B cell (primary cell): ENCODE measurements at regions not wholly inside any gene's neighbourhood (a gene's known extent, or its start where the extent isn't known, plus 50 kb on each side); places are given as distances from the start of the nearest gene placed in this dataset.

ENCODE experiments used
- ATAC-seq: fragments of 200-7000 bp; cut with Tn5 transposase; one replicate; pipeline ENCODE4 v1.10.0; 2021; ENCODE audit warnings: low read depth, mild to moderate bottlenecking, moderate number of reproducible peaks, moderate library complexity
- CTCF ChIA-PET: fragments of 350-600 bp; sonication (Branson Sonifier 250); formaldehyde crosslinking; loops from one replicate; lab custom pipeline; 2021; ENCODE audit warnings: antibody characterized with exemption, inconsistent platforms; lab: Charles Lee
- POLR2A ChIA-PET: fragments of 350-600 bp; sonication (Branson Sonifier 250); formaldehyde crosslinking; loops from one replicate; lab custom pipeline; 2021; ENCODE audit warnings: antibody characterized with exemption; lab: Charles Lee
- DNase-seq: peaks from one replicate; pipeline ENCODE4 v3.0.0; 2013
- H2AFZ ChIP-seq: 2 replicates; pipeline ENCODE4 v1.6.1; 2012; ENCODE audit warnings: mild to moderate bottlenecking, low read depth, low read length; ENCODE audit not compliant: insufficient read depth, poor library complexity, severe bottlenecking
- H3K27ac ChIP-seq, 2 donors: 1 replicate in 1 of 2; 2 replicates in 1 of 2; pipeline ENCODE4 v1.5.1; 2012 to 2013; ENCODE audit warnings: low read length in 2 of 2, mild to moderate bottlenecking in 2 of 2, moderate library complexity in 1 of 2
- H3K27me3 ChIP-seq, 4 experiments: fragments of 200-600 bp in 1 of 4; sonication (generic) in 1 of 4; replicated peaks in 1 of 4; 1 replicate in 2 of 4; 2 replicates in 2 of 4; pipeline versions ENCODE4 v1.6.1 to v1.7.0; 2013 to 2016; ENCODE audit warnings: low read length in 3 of 4, mild to moderate bottlenecking in 2 of 4, mixed read lengths in 1 of 4, moderate library complexity in 1 of 4; ENCODE audit not compliant: insufficient read depth in 4 of 4, control insufficient read depth in 3 of 4; ENCODE audit errors: control extremely low read depth in 1 of 4
- H3K36me3 ChIP-seq, 2 experiments: replicated peaks in 1 of 2; 1 replicate in 1 of 2; 2 replicates in 1 of 2; pipeline versions ENCODE4 v1.6.1 to v1.7.1; 2013; ENCODE audit warnings: low read length in 1 of 2; ENCODE audit not compliant: insufficient read depth in 2 of 2, control insufficient read depth in 1 of 2; ENCODE audit errors: control extremely low read depth in 1 of 2, extremely low read depth in 1 of 2
- H3K4me1 ChIP-seq, 2 donors: fragments of 200-600 bp in 1 of 2; sonication (generic) in 1 of 2; 1 replicate in 1 of 2; 2 replicates in 1 of 2; pipeline versions ENCODE4 v1.5.1 to v1.6.1; 2013 to 2017; ENCODE audit warnings: low read length in 2 of 2; ENCODE audit not compliant: control insufficient read depth in 2 of 2, insufficient read depth in 2 of 2
- H3K4me2 ChIP-seq: replicated peaks from 2 replicates; pipeline ENCODE3; 2012; ENCODE audit warnings: mild to moderate bottlenecking, low read depth, low read length; ENCODE audit not compliant: poor library complexity, severe bottlenecking
- H3K4me3 ChIP-seq, 5 experiments: fragments of 200-600 bp in 1 of 5; sonication (generic) in 1 of 5; 1 replicate in 3 of 5; 2 replicates in 2 of 5; pipeline versions ENCODE4 v1.5.1 to v1.7.0; 2011 to 2016; ENCODE audit warnings: low read length in 4 of 5, mild to moderate bottlenecking in 4 of 5, low read depth in 2 of 5, control low read depth in 1 of 5, moderate library complexity in 1 of 5; ENCODE audit not compliant: insufficient read depth in 1 of 5; ENCODE audit errors: control extremely low read depth in 1 of 5, extremely low read depth in 1 of 5
- H3K79me2 ChIP-seq: fragments of 200-600 bp; sonication (generic); one replicate; pipeline ENCODE4 v1.6.0; 2016; ENCODE audit warnings: low read length; ENCODE audit not compliant: control insufficient read depth, insufficient read depth
- H3K9ac ChIP-seq: fragments of 200-600 bp; sonication (generic); 2 replicates; pipeline ENCODE4 v1.6.1; 2017; ENCODE audit warnings: mild to moderate bottlenecking, low read length, moderate library complexity
- H3K9me3 ChIP-seq, 3 donors: one replicate each; pipeline versions ENCODE4 v1.6.1 to v1.7.1; 2013; ENCODE audit warnings: low read length in 2 of 3; ENCODE audit not compliant: control insufficient read depth in 2 of 3, insufficient read depth in 1 of 3; ENCODE audit errors: control extremely low read depth in 1 of 3
- H4K20me1 ChIP-seq: 2 replicates; pipeline ENCODE4 v1.6.0; 2012; ENCODE audit warnings: mild to moderate bottlenecking, low read length; ENCODE audit not compliant: insufficient read depth, control insufficient read depth, poor library complexity, severe bottlenecking
- H3K27ac Mint-ChIP-seq: one replicate; pipeline ENCODE4 v1.8.0; 2021; ENCODE audit warnings: mixed read lengths
- H3K27me3 Mint-ChIP-seq: one replicate; pipeline ENCODE4 v1.8.0; 2021; ENCODE audit warnings: mixed read lengths
- H3K4me1 Mint-ChIP-seq: one replicate; pipeline ENCODE4 v1.8.0; 2021; ENCODE audit warnings: mixed read lengths
- H3K4me3 Mint-ChIP-seq: one replicate; pipeline ENCODE4 v1.8.0; 2021; ENCODE audit warnings: mixed read lengths
- H3K9me3 Mint-ChIP-seq: one replicate; pipeline ENCODE4 v1.8.0; 2022; ENCODE audit warnings: mixed read lengths; ENCODE audit not compliant: insufficient read depth
- EZH2 ChIP-seq: IDR thresholded peaks from 2 replicates; pipeline ENCODE4 v1.6.1; 2012; ENCODE audit warnings: borderline replicate concordance, low read depth, mild to moderate bottlenecking, moderate library complexity, low read length; ENCODE audit not compliant: insufficient read depth, poor library complexity, severe bottlenecking
- WGBS: methylation state at CpG from one replicate; pipeline ENCODE4 v1.1.5; 2013; ENCODE audit warnings: missing lambda C conversion rate; ENCODE audit not compliant: insufficient coverage; 5-methylcytosine and 5-hydroxymethylcytosine counted together
- intact Hi-C: fragments of 100-400 bp; cut with micrococcal nuclease; formaldehyde crosslinking; loops from one replicate; pipeline ENCODE4 v1.10.0; 2022
- TF ChIP-seq, protein P1 (sequence below): fragments of 200-600 bp; IDR thresholded peaks from one replicate; pipeline ENCODE4 v1.8.0; 2022; ENCODE audit warnings: antibody characterized with exemption, mild to moderate bottlenecking

DNA sequence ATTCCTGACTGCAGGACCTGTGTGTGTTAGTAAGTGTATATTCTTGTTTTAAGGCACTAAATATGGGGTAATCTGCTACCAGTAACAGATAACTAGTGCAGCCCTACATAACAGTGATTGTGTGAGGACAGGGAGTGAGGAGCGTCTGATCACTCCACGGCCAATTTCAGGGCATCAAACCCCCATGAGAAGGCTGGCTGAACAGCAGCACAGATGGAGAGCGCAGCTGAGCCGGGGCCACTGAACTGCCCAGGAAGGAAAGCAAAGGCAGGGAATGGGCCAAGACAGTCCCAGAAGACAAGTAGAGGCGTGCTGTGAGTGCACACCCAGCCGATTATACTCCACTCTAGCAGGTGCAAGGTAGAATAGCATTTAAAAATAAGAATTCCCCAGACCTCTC is 157.1 kb upstream of the CHST15 start:
- CTCF ChIA-PET = interaction anchor here (0.8 to 2.9 kb wide), 3 partner anchors 8 to 254 kb away, joined by 3 to 10 read pairs (median 3); no protein-coding TSS in a partner anchor
- no peaks in the 10 kb centered on the region for H4K20me1 ChIP-seq
- Mint-ChIP-seq H3K4me1 (peaks cover 26% of the 10 kb centered on the region), H3K27ac (no peak overlapping the region), H3K9me3 (no peaks in the 10 kb centered on the region), H3K27me3 (peaks cover 3% of the 10 kb centered on the region), H3K4me3 (no peak overlapping the region)
- no peak overlapping the region for H3K4me3 ChIP-seq
- H3K27me3 ChIP-seq = peaks cover 0 to 7% (median 0%) of the 10 kb centered on the region in 4 experiments
- no peak for ATAC-seq
- no peak for DNase-seq
- WGBS = 77% methylated on average over 4 of the region's 6 CpGs
- POLR2A ChIA-PET = no interaction called here
- H3K4me2 ChIP-seq = no peak overlapping the region
- intact Hi-C loops = no loop called here
- no peak for TF ChIP-seq EZH2
- TF ChIP-seq, protein P1, sequence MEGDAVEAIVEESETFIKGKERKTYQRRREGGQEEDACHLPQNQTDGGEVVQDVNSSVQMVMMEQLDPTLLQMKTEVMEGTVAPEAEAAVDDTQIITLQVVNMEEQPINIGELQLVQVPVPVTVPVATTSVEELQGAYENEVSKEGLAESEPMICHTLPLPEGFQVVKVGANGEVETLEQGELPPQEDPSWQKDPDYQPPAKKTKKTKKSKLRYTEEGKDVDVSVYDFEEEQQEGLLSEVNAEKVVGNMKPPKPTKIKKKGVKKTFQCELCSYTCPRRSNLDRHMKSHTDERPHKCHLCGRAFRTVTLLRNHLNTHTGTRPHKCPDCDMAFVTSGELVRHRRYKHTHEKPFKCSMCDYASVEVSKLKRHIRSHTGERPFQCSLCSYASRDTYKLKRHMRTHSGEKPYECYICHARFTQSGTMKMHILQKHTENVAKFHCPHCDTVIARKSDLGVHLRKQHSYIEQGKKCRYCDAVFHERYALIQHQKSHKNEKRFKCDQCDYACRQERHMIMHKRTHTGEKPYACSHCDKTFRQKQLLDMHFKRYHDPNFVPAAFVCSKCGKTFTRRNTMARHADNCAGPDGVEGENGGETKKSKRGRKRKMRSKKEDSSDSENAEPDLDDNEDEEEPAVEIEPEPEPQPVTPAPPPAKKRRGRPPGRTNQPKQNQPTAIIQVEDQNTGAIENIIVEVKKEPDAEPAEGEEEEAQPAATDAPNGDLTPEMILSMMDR = no peak
- H3K4me1 ChIP-seq = peaks cover 10 to 11% of the 10 kb centered on the region in 2 donors
- no peaks in the 10 kb centered on the region for H3K79me2 ChIP-seq
- H3K9me3 ChIP-seq = peaks cover 0 to 7% (median 0%) of the 10 kb centered on the region in 3 donors
- H2AFZ ChIP-seq = no peak overlapping the region
- H3K36me3 ChIP-seq = no peaks in the 10 kb centered on the region
- no peak overlapping the region for H3K27ac ChIP-seq
- no peak overlapping the region for H3K9ac ChIP-seq

DNA sequence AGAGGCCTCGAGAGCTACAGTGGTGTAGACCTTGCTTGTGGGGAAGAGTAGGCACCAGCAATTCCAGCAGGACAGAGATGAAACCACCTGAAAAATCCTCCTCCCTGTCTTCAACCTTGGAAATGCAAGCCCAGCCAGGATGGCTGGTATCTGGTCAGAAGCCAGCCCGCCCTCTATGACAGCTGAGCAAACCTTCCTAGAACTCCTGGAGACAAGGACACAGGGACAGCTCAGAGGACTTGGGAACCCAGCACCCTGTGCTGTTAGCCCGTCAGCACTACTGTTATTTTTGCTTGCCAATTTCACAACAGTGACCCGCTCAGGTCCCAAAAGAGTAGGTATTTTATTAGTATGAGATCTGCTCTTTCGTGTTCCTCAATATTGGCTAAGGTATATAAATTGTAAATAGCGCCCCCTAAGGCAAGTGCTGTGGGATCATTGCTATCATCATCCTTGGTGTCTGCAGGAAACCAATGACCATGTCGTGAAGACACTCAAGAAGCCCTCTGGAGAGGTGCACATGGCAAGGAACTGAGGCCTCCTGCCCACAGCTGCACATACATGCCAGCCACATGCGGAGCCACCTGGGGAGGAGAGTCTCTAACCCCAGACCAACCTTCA is 156.5 kb upstream of the CHST15 start:
- ChIA-PET POLR2A (no interaction called here), CTCF (interaction anchor here (0.8 to 1.1 kb wide), 2 partner anchors 8 to 12 kb away, joined by 3 read pairs; no protein-coding TSS in a partner anchor)
- H3K4me1 Mint-ChIP-seq = peaks cover 30% of the 10 kb centered on the region

More for the DNA sequence above, 156.5 kb upstream of the CHST15 start:
- Histone ChIP-seq H3K27ac (no peak overlapping the region), H3K4me1 (peaks cover 11 to 14% of the 10 kb centered on the region in 2 donors), H3K4me3 (no peak overlapping the region), H3K9me3 (peaks cover 0 to 4% (median 0%) of the 10 kb centered on the region in 3 donors), H3K79me2 (no peaks in the 10 kb centered on the region), H3K4me2 (no peak overlapping the region), H4K20me1 (no peaks in the 10 kb centered on the region), H2AFZ (no peak overlapping the region), H3K9ac (no peak overlapping the region), H3K27me3 (peaks cover 0 to 7% (median 0%) of the 10 kb centered on the region in 4 experiments), H3K36me3 (no peaks in the 10 kb centered on the region)
- intact Hi-C loops = no loop called here
- DNase-seq = no peak
- no peak for TF ChIP-seq EZH2
- TF ChIP-seq, protein P1 = no peak
- WGBS = 86% methylated on average over 8 of the region's 8 CpGs
- no peaks in the 10 kb centered on the region for H3K9me3 Mint-ChIP-seq
- H3K4me3 Mint-ChIP-seq = no peak overlapping the region
- ATAC-seq = peak; percentile 14
- H3K27ac Mint-ChIP-seq = no peak overlapping the region
- peaks cover 3% of the 10 kb centered on the region for H3K27me3 Mint-ChIP-seq
